Activated B cell treated with CpG ODN at 0.5 μM for 24 hours (primary cell): ENCODE measurements at regions not wholly inside any gene's neighbourhood (a gene's known extent, or its start where the extent isn't known, plus 50 kb on each side); places are given as distances from the start of the nearest gene placed in this dataset.

Source experiments
- ATAC-seq: fragments of 200-7000 bp; cut with Tn5 transposase; one replicate; pipeline ENCODE4 v1.10.0; 2021; ENCODE audit warnings: low read depth, mild to moderate bottlenecking, moderate library complexity
- CTCF ChIA-PET: fragments of 350-600 bp; sonication (Branson Sonifier 250); formaldehyde crosslinking; loops from one replicate; lab custom pipeline; 2021; ENCODE audit warnings: antibody characterized with exemption; lab: Charles Lee
- POLR2A ChIA-PET: fragments of 350-600 bp; sonication (Branson Sonifier 250); formaldehyde crosslinking; loops from one replicate; lab custom pipeline; 2021; ENCODE audit warnings: antibody characterized with exemption; lab: Charles Lee
- DNase-seq: peaks from one replicate; pipeline ENCODE4 v3.0.0; 2022
- H3K27ac Mint-ChIP-seq: one replicate; pipeline ENCODE4 v1.8.0; 2020; ENCODE audit warnings: mixed read lengths
- H3K27me3 Mint-ChIP-seq: one replicate; pipeline ENCODE4 v1.8.0; 2021; ENCODE audit warnings: mixed read lengths
- H3K36me3 Mint-ChIP-seq: one replicate; pipeline ENCODE4 v1.8.0; 2021; ENCODE audit warnings: low read depth, mixed read lengths
- H3K4me1 Mint-ChIP-seq: one replicate; pipeline ENCODE4 v1.8.0; 2021; ENCODE audit warnings: mixed read lengths
- H3K4me3 Mint-ChIP-seq: one replicate; pipeline ENCODE4 v1.8.0; 2020; ENCODE audit warnings: mild to moderate bottlenecking, mixed read lengths
- H3K9me3 Mint-ChIP-seq: one replicate; pipeline ENCODE4 v1.8.0; 2020; ENCODE audit warnings: mixed read lengths
- CTCF ChIP-seq: fragments of 200-600 bp; IDR thresholded peaks from one replicate; pipeline ENCODE4 v1.8.0; 2022; ENCODE audit warnings: antibody characterized with exemption, mild to moderate bottlenecking
- intact Hi-C: fragments of 100-400 bp; cut with micrococcal nuclease; formaldehyde crosslinking; loops from one replicate; pipeline ENCODE4 v1.15.1; 2024

GRCh38 chr4:27215220-27215826, 354.7 kb downstream of the STIM2 start:
- CTCF ChIA-PET, result no interaction called here

GRCh38 chr4:27217261-27217769, 356.7 kb downstream of the STIM2 start:
- DNase-seq, result no peak
- ChIA-PET CTCF (no interaction called here), POLR2A (no interaction called here)
- no peak for ATAC-seq
- no peaks in the 10 kb centered on the region for H3K4me1 Mint-ChIP-seq
- no peak overlapping the region for H3K4me3 Mint-ChIP-seq
- no peak for TF ChIP-seq CTCF
- H3K36me3 Mint-ChIP-seq, result no peaks in the 10 kb centered on the region
- intact Hi-C loops, result no loop called here
- peaks cover 2% of the 10 kb centered on the region for H3K9me3 Mint-ChIP-seq
- H3K27ac Mint-ChIP-seq, result no peak overlapping the region
- peaks cover 2% of the 10 kb centered on the region for H3K27me3 Mint-ChIP-seq

More at GRCh38 chr4:27215220-27215826, 354.7 kb downstream of the STIM2 start:
- intact Hi-C loops, result no loop called here
- Mint-ChIP-seq H3K27ac (no peak overlapping the region), H3K9me3 (no peaks in the 10 kb centered on the region), H3K27me3 (peaks cover 2% of the 10 kb centered on the region), H3K4me1 (no peaks in the 10 kb centered on the region), H3K36me3 (no peaks in the 10 kb centered on the region), H3K4me3 (no peak overlapping the region)
- no peak for DNase-seq
- POLR2A ChIA-PET, result no interaction called here
- no peak for TF ChIP-seq CTCF
- ATAC-seq, result no peak

GRCh38 chr4:27218013-27218412, 357.4 kb downstream of the STIM2 start:
- no peak for ATAC-seq
- H3K9me3 Mint-ChIP-seq, result peaks cover 2% of the 10 kb centered on the region
- H3K27ac Mint-ChIP-seq, result no peak overlapping the region
- TF ChIP-seq CTCF, result no peak
- DNase-seq, result no peak
- intact Hi-C loops, result no loop called here
- no peaks in the 10 kb centered on the region for H3K4me1 Mint-ChIP-seq
- CTCF ChIA-PET, result no interaction called here
- H3K4me3 Mint-ChIP-seq, result no peak overlapping the region
- no peaks in the 10 kb centered on the region for H3K36me3 Mint-ChIP-seq
- POLR2A ChIA-PET, result no interaction called here
- peaks cover 3% of the 10 kb centered on the region for H3K27me3 Mint-ChIP-seq

- Mint-ChIP-seq H3K4me3 (no peak overlapping the region), H3K9me3 (peaks cover 2% of the 10 kb centered on the region), H3K4me1 (no peaks in the 10 kb centered on the region), H3K36me3 (no peaks in the 10 kb centered on the region), H3K27ac (no peak overlapping the region), H3K27me3 (peaks cover 1% of the 10 kb centered on the region)
- ChIA-PET POLR2A (no interaction called here), CTCF (no interaction called here)
- no peak for TF ChIP-seq CTCF
- DNase-seq (no peak), ATAC-seq (no peak)
- intact Hi-C loops, result no loop called here
Measured at GRCh38 chr4:27223326-27223725, 362.7 kb downstream of the STIM2 start.

- H3K9me3 Mint-ChIP-seq, result no peaks in the 10 kb centered on the region
- H3K4me3 Mint-ChIP-seq, result no peak overlapping the region
- ChIA-PET CTCF (no interaction called here), POLR2A (no interaction called here)
- TF ChIP-seq CTCF, result no peak
- no peak overlapping the region for H3K27ac Mint-ChIP-seq
- no peaks in the 10 kb centered on the region for H3K27me3 Mint-ChIP-seq
- DNase-seq (no peak), ATAC-seq (no peak)
- intact Hi-C loops, result no loop called here
- H3K4me1 Mint-ChIP-seq, result no peaks in the 10 kb centered on the region
- H3K36me3 Mint-ChIP-seq, result no peaks in the 10 kb centered on the region
Measured at GRCh38 chr4:27233531-27233930, 372.9 kb downstream of the STIM2 start.
